Inflammatory macrophage treated with lipopolysaccharide for 1 hour (primary cell): ENCODE measurements at regions not wholly inside any gene's neighbourhood (a gene's known extent, or its start where the extent isn't known, plus 50 kb on each side); places are given as distances from the start of the nearest gene placed in this dataset.

Source experiments
- DNase-seq, 2 donors: peaks; one replicate each; pipeline ENCODE4 v3.0.0-alpha.2; 2020 to 2022

DNA sequence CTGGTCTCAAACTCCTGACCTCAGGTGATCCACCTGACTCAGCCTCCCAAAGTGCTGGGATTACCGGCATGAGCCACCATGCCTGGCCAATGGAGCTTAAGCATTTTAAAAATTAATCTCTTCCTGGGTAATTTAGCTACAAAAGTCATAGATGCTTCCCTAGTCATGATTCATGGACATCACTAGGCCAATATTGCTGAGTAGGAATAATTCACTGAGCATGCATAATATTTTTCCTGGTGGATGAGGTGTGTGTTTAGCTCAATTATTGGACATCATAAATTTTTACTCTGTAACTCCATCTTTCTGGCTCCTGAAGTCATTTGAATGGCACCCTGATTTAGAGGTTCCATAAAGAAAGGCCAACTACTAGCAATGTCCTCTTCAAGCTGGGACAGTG is 512.9 kb upstream of the AGTR1 start:
- DNase-seq: no peak

DNA sequence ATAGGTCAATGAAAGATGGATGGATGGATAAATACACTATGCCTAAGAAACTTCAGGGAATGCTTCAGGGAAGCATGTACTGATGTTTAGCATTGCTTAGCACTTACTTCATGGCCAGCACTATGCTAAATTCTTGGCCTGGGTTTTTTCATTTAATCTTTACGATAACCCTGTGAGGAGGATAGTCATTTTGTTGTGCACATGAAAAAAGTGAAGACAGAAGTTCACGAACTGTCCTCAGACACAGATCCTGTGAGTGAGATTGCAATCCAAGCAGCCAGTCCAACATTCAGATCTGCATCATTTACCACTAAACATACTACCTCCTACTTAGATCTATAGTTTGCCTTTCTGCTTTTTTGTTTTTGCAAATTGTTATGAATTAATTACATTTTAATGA is 510.8 kb upstream of the AGTR1 start:
- no peak for DNase-seq

GRCh38 chr3:148187296-148187695 is 510.4 kb upstream of the AGTR1 start:
- DNase-seq: no peak

GRCh38 chr3:148190441-148190990 is 507.2 kb upstream of the AGTR1 start:
- DNase-seq: no peak

- no peak for DNase-seq
Observed at GRCh38 chr3:148191966-148192365, 505.7 kb upstream of the AGTR1 start.

GRCh38 chr3:148197061-148197460 is 500.6 kb upstream of the AGTR1 start:
- DNase-seq: no peak

DNA sequence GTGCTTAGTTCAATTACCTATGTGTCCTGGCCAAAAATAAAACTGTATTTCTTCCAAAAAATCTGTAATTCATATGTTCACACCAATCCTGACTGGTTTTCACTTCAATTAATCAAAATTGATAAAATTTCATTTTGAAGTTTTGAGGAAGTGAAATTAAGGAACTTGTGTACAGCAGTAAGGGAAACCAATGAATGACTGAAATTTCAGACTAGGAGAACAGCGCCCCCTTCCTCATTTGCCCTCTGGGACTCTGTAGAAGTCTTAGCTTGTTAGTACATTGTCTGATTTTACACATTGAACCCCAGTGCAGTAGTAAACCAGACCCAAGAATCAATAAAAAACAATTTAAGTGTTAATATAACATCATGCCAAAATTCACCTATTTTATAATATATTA is 495.3 kb upstream of the AGTR1 start:
- DNase-seq: no peak

DNA sequence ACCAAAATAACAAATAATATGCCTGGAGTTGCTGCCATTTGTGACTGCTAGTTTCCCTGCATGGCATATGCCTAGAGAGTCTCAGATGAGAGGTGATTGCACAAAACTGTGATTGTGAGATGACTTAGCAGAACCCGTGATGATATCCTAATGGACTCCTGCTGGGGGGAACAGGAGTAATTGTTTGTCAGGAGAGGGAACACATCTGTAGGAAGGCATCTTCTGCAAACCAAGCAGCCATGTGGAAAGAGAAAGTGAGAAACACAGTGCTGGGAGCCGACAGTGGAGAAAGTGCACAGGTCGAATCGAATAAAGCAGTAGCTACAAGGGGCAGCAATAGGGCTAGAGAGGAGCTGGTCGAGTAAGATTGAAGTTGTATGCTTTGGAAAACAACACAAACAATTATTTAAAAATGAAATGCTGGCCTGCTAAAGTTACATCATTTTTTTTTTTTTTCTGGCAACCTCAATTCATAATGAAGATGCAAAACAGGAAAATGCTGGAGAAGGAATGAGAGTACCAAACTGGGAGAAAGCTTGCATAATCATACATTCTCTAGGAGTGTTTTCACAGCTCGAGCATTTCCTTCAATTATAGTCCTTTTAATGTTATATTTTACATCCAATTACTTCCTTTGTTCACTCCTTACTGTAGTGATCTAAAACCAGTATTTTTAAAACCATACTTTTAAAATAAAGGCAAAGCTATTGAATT is 494.2 kb upstream of the AGTR1 start:
- DNase-seq: no peak

- DNase-seq: no peak
Observed at GRCh38 chr3:148204131-148204530, 493.6 kb upstream of the AGTR1 start.

- no peak for DNase-seq
Observed at GRCh38 chr3:148205977-148206376, 491.7 kb upstream of the AGTR1 start.

DNA sequence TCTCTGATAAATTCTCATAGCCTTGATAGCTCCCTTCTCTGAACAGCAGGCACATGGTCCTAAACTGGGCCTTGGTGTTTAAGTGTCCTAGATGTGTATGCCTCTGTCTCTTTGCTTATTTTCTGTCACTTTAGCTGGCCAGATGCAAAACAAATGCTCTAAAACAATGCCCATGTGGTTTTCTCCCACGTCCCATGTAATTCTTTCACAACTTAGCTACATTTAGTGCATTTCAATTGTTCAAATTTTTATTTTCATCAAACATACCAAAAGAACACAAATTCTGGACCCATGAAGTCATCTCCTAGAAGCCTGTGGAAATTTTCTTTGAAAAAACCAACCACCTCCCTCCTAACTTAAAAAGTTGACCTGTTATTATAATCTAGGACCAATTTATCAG is 491.3 kb upstream of the AGTR1 start:
- no peak for DNase-seq

DNA sequence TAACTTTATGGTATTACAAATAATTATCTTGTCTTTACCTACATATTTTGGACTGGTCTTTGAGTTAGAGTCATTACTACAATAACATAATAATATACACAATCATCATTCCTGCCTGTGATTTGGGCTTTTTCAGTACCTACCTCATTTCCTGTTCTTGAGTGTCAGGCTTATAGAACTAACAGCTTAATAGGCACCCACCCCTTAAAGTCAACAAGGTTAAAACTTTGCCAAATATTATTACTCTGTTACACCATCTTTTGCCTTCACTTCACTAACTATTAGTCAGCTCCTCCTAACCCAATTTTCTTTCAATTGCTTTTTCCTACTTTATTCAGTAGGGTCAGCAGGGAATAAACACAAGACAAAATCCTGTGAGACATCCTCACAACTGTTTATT is 488.7 kb upstream of the AGTR1 start:
- DNase-seq: no peak

DNA sequence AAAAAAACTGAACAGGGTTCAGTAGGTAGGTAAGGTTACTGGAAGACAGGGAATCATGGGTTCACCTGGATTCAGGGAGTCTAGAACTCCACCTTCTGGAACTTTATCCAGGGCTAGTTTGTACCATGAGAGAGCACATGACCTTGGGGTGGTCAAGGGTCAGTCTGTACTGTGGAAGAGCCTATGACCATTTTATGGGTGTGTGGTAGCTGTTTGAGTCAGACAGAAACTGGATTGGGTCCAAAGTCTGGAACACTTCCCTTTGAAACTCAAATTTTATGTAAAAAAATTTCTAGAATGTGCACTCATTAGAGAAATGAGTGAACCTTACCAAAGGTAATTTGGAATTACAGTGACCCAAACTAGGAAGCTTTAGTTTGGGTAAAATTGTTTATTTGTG is 486.0 kb upstream of the AGTR1 start:
- DNase-seq: no peak

DNA sequence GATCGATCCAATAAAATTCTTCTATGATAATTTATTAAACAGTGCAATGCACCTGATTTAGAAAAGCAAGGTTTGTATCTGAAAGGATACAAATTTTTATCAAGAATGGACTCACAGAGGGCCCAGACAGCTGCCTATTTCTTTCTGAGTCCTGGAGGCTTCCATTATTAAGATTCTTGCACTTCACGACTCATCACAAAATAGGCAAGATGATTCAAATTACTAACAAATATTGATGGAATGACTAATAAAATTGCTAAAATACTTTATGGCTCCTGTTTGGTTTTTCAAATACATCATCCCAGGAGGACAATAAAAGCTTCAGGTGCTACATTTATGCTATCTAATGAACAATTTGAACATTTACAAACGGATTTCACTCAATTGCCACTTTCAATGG is 483.0 kb upstream of the AGTR1 start:
- DNase-seq: no peak

DNA sequence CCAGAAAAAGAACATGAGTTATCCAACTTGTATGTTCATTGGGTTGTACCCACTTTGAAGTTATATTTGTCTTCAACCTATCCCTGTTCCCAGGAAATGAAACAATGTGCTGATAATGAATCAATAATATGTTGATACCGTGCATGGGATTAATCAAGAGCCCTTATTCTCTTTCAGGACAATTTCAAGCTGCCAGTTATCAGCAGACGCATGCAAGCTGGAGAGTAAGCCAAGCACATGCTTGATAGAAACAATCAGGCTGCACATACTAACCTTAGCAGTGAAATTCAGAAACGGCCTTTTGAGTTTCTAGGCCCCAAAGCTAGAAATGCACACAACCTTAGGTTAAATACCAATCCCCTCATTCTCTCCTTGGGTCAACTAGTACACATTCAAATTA is 480.4 kb upstream of the AGTR1 start:
- no peak for DNase-seq

DNA sequence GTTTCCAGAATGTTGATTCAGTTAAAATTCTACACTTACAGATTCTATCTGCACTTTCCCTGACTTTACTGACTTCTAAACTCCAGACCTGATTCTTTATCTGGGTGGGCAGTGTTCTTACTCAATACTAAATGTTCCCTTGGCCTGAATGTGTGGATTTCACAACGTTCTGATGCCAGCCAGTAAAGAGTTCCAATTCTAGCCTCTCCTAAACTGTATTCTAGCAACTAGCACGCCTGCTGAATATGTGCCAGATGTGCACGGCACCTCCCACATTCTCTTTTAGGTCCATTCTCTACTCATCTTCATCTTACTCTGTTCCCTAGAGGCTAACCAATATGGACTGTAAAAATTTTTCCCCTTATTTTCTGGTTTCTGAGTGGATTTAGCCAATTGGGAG is 479.5 kb upstream of the AGTR1 start:
- DNase-seq: no peak

- DNase-seq: no peak
Observed at GRCh38 chr3:148219999-148220398, 477.7 kb upstream of the AGTR1 start.

GRCh38 chr3:148221303-148221702 is 476.4 kb upstream of the AGTR1 start:
- no peak for DNase-seq

GRCh38 chr3:148223266-148223665 is 474.4 kb upstream of the AGTR1 start:
- no peak for DNase-seq

DNA sequence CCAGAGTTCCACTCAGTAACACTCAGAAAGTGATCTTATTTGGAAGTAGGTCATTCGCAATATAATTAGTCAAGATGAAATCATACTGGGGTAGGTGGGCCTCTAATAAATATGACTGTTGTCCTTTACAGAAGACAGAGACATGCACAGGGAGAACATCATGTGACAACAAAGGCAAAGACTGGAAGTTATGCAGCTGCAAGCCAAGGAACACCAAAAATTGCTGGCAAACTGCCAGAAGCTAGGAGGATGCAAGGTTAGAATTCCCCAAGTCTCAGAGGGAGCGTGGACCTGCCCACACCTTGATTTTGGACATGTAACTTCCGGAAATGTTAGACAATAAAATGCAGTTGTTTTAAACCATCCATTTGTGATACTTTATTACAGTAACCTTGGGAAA is 471.5 kb upstream of the AGTR1 start:
- DNase-seq: no peak

- DNase-seq: no peak
Observed at GRCh38 chr3:148227534-148227933, 470.2 kb upstream of the AGTR1 start.

DNA sequence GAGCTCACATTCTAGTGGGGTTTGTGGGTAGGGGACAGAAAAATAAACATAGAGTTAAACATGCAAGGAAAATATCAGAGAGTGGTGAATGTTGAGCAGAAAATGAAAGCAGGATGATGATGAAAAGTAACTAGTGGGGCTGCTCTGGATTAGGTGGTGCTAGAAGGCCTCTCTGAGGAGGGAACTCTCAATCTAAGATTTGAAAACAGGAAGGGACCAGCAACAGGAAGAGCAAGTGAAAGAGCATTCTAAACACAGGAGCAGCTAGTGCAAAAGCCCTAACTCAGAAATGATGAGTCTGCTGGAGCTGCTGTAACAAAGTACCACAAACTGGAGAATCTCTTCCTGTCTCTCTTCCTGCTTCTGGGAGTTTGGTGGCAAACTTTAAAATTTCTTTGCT is 468.6 kb upstream of the AGTR1 start:
- no peak for DNase-seq

DNA sequence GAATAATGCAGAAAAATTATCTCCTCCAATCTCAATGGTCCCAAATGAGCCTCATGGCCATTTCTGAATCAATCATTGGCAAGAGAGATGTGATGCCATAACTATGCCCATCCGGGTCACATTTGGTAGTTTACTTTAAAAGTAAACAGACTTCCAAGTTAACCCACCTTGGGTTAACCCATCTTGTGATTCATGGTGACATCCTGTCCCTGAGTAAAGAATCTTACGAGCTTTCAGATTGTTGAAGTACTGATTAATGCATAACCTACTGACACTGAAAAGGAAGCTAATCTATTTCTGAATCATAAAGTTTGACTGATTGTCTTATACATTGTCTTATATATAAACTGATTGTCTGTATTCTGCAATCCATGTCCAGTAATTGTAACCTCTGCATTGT is 467.2 kb upstream of the AGTR1 start:
- no peak for DNase-seq

- no peak for DNase-seq
Observed at GRCh38 chr3:148232389-148232788, 465.3 kb upstream of the AGTR1 start.

DNA sequence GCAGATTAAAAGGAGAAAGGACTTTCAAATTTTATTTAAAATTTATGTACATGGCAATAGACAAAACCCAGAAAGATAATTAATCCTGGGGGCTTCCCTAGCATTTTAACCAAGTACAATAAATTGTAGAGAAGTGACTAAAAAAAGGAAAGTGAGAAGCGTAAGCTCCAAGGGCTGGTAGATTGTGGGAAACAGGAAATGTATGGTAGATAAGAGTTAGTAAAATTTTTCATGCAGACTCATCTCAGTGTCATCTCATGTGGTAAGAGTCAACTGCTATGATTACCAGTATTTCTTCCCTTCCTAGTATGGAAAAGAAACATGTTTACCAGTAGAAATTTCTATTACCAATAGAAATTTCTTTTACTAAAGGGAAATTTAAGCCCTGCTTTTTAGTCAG is 464.3 kb upstream of the AGTR1 start:
- DNase-seq: no peak
